ENCODE measurements at regions not wholly inside any gene's neighbourhood (a gene's known extent, or its start where the extent isn't known, plus 50 kb on each side); places are given as distances from the start of the nearest gene placed in this dataset.
"Not testable (repeated sequence)": the region's sequence is repeated elsewhere in the genome, so short reads cannot be mapped to it uniquely, and the experiment has no call there.

DNA sequence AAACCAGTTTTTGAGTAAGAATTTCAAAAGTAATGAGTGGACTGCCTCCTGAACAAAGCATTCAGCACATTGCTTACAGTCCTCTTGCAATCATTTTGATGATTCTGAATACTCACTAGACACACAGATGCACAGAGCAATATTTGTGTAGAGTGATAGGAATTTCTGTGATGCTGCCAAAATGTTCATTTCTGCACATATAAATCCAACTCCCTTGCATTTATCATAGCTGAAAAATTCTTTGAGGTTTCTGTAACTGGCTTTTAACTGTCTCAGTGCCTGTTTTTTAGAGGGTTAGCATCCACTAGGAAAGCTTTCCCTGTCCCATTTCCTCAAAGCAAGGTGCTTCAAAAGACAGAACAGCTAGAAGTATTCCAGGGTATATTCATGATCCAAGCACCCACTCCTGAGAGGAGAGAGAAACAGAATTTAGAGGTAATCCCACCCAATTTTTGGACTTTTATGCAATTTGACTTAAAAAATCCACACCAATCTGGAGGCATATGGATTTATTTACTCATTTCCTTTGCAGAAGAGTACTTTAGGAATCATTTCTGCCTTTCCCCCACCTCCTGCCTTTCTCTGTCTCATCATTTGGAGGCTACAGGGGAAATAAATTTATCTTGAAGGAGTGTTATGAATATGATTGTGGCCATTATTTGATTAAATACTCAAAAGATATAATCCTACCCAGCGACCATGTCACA is 234.5 kb upstream of the SLIT2 start:
- no peak for DNase-seq (ENCODE audit: insufficient read length)
- FAIRE-seq = no peak
- no peak for TF ChIP-seq TAF1 (IDR thresholded peaks at IDR 0.05; ENCODE audit: borderline replicate concordance, low read depth, low read length)
- no peak for TF ChIP-seq POLR2A (IDR thresholded peaks at IDR 0.05; ENCODE audit: low read depth, low read length)
- TF ChIP-seq POLR2AphosphoS5 (IDR thresholded peaks at IDR 0.05; ENCODE audit: low read depth, low read length) = no peak

DNA sequence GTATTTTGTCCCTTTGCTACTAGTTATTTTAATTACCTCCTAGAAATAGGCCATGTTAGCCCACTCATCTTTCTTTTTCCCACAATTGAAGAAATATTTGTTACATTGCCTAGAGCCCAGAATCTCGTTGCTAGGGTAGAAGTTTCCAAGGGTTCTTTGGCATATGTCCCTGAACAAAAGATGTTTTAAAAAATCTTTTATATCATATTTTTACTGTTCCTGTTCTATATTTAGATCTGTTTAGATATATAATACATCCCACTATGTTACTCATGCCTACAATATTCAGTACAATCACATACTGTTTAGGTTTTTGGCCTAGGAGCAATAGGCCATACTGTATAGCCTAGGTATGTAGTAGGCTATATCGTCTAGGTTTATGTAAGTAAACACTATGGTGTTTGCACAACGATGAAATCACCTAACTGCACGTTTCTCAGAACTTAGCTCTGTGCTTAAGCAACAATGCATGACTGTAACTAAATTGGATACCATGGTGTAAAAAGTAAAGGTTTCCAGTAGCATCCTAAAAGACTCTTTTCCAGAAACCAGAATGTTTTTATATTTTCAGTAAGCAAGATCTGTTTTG is 236.0 kb upstream of the SLIT2 start:
- TF ChIP-seq POLR2A (IDR thresholded peaks at IDR 0.05; ENCODE audit: low read depth, low read length) (no peak), TAF1 (IDR thresholded peaks at IDR 0.05; ENCODE audit: borderline replicate concordance, low read depth, low read length) (no peak), POLR2AphosphoS5 (IDR thresholded peaks at IDR 0.05; ENCODE audit: low read depth, low read length) (no peak)
- FAIRE-seq = no peak

DNA sequence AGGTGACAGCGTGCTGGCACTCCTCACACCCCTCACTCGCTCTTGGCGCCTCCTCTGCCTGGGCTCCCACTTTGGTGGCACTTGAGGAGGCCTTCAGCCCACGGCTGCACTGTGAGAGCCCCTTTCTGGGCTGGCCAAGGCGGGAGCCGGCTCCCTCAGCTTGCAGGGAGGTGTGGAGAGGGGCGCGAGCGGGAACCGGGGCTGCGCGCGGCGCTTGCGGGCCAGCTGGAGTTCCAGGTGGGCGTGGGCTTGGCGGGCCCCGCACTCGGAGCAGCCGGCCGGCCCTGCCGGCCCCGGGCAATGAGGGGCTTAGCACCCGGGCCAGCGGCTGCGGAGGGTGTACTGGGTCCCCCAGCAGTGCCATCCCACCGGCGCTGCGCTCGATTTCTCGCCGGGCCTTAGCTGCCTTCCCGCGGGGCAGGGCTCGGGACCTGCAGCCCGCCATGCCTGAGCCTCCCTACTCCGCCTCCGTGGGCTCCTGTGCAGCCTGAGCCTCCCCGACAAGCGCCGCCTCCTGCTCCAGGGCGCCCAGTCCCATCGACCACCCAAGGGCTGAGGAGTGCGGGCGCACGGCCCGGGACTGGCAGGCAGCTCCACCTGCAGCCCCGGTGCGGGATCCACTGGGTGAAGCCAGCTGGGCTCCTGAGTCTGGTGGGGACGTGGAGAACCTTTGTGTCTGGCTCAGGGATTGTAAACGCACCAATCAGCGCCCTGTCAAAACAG is 247.7 kb upstream of the SLIT2 start:
- not testable (repeated sequence) for FAIRE-seq; DNase-seq (ENCODE audit: insufficient read length)

More for the DNA sequence above, 236.0 kb upstream of the SLIT2 start:
- DNase-seq (ENCODE audit: insufficient read length) = no peak

DNA sequence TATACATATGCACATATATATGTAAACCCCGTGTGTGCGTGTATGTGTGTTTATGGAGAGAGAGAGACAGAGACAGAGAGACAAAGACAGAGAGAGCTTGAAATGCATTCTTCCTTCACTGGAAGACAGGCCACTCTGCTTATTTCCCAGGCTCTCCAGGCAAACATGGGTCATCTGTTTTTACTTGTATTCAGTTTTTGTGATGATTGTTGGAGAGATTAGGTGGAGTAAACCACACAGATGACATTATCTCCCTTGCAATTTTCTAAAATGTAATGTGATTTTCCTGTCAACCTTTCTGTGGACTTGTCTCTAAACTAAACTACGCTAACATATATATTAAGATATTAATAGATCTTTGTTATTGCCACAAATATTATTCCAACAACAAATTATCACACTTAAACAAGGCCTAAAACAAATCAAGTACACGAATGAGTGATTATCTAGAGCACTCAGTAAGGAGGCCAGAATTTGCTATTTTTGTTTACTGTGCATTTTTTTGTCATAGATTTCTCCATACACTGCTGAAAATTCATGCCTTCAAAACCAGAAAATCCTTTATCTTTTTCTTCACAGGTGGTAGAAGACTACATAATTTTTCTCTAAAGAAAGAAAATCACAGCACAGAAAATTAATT is 251.8 kb upstream of the SLIT2 start:
- DNase-seq (ENCODE audit: insufficient read length) (no peak), FAIRE-seq (no peak)
- TF ChIP-seq POLR2A (IDR thresholded peaks at IDR 0.05; ENCODE audit: low read depth, low read length) = no peak
- TF ChIP-seq POLR2AphosphoS5 (IDR thresholded peaks at IDR 0.05; ENCODE audit: low read depth, low read length) = no peak
- TF ChIP-seq TAF1 (IDR thresholded peaks at IDR 0.05; ENCODE audit: borderline replicate concordance, low read depth, low read length) = no peak

DNA sequence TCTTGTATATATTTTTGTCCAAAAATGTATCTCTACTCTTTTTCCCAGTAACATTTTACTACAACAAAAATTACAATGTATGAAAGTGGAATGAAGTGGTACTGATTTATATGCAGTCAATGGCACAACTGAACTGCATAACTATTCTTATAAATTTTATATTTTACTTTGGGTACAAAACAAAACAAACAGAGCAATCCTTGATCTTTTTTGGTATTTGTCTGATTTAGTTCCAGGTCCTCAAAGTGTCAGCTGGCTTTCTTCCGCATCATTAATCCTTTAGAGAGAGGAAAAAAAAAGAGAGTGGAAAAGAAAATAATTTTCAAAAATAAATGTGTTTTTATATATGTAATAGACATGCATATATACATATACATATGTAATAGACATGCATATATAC is 252.4 kb upstream of the SLIT2 start:
- TF ChIP-seq POLR2A (IDR thresholded peaks at IDR 0.05; ENCODE audit: low read depth, low read length) = no peak
- TF ChIP-seq POLR2AphosphoS5 (IDR thresholded peaks at IDR 0.05; ENCODE audit: low read depth, low read length) = no peak
- TF ChIP-seq TAF1 (IDR thresholded peaks at IDR 0.05; ENCODE audit: borderline replicate concordance, low read depth, low read length) = no peak
- DNase-seq (ENCODE audit: insufficient read length) = no peak
- no peak for FAIRE-seq

DNA sequence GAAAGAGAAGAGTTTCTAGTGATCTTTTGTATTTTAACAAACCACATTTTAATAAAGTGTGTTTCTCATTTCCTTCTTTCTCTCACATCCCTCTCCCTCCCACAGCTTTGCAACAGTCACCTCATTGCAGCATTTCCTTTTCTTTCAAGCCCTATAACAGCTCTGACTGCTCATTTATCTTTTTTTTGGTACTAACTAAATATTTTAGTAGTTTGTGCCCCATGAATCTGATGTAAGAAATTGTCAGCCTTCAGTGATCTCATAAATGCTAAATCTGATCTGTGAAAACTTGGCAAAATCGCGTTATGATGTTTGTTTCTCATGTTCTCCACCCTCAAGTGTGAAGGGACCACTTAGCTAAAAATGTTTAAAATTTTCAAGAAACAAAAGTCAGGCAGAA is 258.5 kb upstream of the SLIT2 start:
- TF ChIP-seq POLR2A (IDR thresholded peaks at IDR 0.05; ENCODE audit: low read depth, low read length) = no peak
- TF ChIP-seq POLR2AphosphoS5 (IDR thresholded peaks at IDR 0.05; ENCODE audit: low read depth, low read length) = no peak
- TF ChIP-seq TAF1 (IDR thresholded peaks at IDR 0.05; ENCODE audit: borderline replicate concordance, low read depth, low read length) = no peak
- no peak for FAIRE-seq
- no peak for DNase-seq (ENCODE audit: insufficient read length)

DNA sequence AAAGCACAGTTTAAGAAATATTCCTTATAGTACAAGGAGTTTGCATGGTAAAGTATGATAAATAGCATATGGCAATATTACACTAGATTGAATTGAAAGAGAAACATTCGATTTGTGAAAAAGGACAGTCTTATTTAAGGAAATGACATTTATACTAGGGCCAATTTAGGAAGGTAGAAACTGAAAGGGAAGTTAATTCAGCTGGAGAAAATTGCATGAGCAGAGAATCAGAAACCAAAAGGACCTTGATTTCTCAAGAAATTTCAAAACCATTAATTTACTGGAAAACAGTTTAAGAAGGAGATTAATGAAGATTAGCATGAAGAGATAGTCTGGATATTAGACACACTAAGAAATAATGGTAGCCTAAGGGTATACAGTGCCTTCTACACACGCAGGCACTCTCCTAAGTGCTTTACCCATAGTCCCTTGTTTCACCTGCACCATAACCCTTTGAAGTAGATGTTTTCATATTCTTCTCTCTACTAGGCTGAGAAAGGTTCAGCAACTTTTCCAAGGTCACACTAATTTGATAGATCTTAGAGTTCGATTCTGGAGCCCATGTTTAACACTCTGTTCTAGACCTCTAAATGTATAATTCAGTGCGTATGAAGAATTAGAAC is 259.1 kb upstream of the SLIT2 start:
- FAIRE-seq (no peak), DNase-seq (ENCODE audit: insufficient read length) (no peak)
- TF ChIP-seq POLR2A (IDR thresholded peaks at IDR 0.05; ENCODE audit: low read depth, low read length) (no peak), TAF1 (IDR thresholded peaks at IDR 0.05; ENCODE audit: borderline replicate concordance, low read depth, low read length) (no peak), POLR2AphosphoS5 (IDR thresholded peaks at IDR 0.05; ENCODE audit: low read depth, low read length) (no peak)

DNA sequence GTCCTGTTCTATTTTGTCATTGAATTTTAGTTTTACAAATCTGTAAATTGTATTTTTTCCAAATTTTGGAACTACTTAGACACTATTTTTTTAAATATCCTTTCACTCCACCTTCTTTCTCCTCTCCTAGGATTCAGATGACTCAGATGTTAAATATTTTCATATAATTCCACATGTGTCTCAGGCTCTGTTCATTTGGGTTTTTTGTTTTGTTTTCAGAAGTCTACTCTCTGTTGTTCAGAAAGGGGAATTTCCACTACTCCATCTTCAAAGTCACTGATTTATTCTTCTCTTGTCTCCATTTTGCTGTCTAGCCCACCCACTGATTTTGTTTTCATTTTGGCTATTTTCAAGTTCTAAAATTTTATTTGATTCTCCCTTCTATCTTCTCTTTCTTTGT is 264.0 kb upstream of the SLIT2 start:
- DNase-seq (ENCODE audit: insufficient read length) (no peak), FAIRE-seq (no peak)
- TF ChIP-seq POLR2AphosphoS5 (IDR thresholded peaks at IDR 0.05; ENCODE audit: low read depth, low read length) = no peak
- no peak for TF ChIP-seq TAF1 (IDR thresholded peaks at IDR 0.05; ENCODE audit: borderline replicate concordance, low read depth, low read length)
- TF ChIP-seq POLR2A (IDR thresholded peaks at IDR 0.05; ENCODE audit: low read depth, low read length) = no peak

DNA sequence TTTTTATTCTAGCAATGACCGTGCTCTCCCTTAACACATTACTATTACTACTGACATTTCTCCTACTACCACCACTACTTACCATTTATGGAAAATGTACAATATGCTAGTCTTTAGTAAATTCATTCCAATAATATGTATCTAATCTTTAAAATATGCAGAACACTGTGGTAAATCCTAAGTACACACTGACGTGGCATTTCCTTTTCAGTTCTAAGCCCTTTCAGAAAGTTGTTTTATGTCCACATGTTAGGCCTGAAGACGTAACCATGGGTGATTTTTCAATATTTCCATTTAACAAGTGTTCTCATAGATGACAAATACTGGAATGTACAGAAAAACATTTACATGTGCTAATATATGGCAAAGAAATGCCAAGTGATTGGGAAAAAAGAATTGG is 268.6 kb upstream of the SLIT2 start:
- no peak for TF ChIP-seq TAF1 (IDR thresholded peaks at IDR 0.05; ENCODE audit: borderline replicate concordance, low read depth, low read length)
- no peak for TF ChIP-seq POLR2AphosphoS5 (IDR thresholded peaks at IDR 0.05; ENCODE audit: low read depth, low read length)
- TF ChIP-seq POLR2A (IDR thresholded peaks at IDR 0.05; ENCODE audit: low read depth, low read length) = no peak
- FAIRE-seq (no peak), DNase-seq (ENCODE audit: insufficient read length) (no peak)

DNA sequence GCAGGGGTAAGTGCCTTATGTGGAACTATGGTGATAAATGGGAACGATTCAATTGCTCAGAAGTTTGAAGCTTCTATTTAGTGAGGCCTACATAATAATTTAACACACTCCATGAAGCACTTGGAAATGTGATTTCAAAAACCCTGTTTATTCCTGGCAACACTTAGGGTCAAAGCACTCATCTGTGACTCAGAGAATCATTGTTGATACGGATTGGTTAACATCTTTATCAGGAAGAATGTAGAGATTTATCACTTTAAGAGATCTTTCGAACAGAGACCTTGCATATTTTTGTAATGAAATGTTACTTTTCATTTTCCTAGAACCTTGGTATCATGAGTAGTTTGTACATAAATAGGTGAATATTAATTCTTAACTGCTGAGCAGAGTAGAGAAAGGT is 269.1 kb upstream of the SLIT2 start:
- no peak for TF ChIP-seq POLR2AphosphoS5 (IDR thresholded peaks at IDR 0.05; ENCODE audit: low read depth, low read length)
- no peak for TF ChIP-seq POLR2A (IDR thresholded peaks at IDR 0.05; ENCODE audit: low read depth, low read length)
- no peak for TF ChIP-seq TAF1 (IDR thresholded peaks at IDR 0.05; ENCODE audit: borderline replicate concordance, low read depth, low read length)
- DNase-seq (ENCODE audit: insufficient read length) (no peak), FAIRE-seq (no peak)

DNA sequence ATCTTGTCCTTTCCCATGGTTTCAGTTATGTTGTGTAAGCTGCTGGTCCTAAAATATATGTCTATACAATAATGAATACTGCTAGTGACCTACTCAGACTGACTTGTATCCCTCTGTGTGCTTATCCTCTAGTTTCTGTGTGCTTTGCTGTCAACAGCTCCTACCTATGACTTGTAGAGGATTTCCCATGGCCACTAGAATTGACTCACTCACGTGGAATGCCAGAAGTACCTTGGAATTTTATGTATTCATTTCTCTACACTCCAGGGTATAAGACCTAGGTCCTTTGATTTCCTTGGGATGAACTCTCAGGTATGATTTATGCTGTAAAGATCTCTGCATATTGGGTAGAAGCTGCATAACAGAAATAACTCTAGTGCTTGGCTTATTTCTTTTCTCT is 279.9 kb upstream of the SLIT2 start:
- FAIRE-seq (no peak), DNase-seq (ENCODE audit: insufficient read length) (no peak)
- TF ChIP-seq POLR2A (IDR thresholded peaks at IDR 0.05; ENCODE audit: low read depth, low read length) (no peak), POLR2AphosphoS5 (IDR thresholded peaks at IDR 0.05; ENCODE audit: low read depth, low read length) (no peak), TAF1 (IDR thresholded peaks at IDR 0.05; ENCODE audit: borderline replicate concordance, low read depth, low read length) (no peak)
